ENCODE measurements at regions not wholly inside any gene's neighbourhood (a gene's known extent, or its start where the extent isn't known, plus 50 kb on each side); places are given as distances from the start of the nearest gene placed in this dataset.
"Not testable (repeated sequence)": the region's sequence is repeated elsewhere in the genome, so short reads cannot be mapped to it uniquely, and the experiment has no call there.

GRCh38 chr9:63804205-63804604, 1480.8 kb downstream of the FOXD4L5 start:
- not testable (repeated sequence) for DNase-seq; H3K4me3 Mint-ChIP-seq; H3K36me3 ChIP-seq (ENCODE audit: control insufficient read depth, insufficient read depth, low read length); H3K4me3 ChIP-seq (ENCODE audit: low read length); H3K4me1 ChIP-seq (ENCODE audit: control insufficient read depth, insufficient read depth, low read length); H3K27ac ChIP-seq (ENCODE audit: low read depth, low read length); H3K36me3 Mint-ChIP-seq (ENCODE audit: low read depth); H3K27me3 Mint-ChIP-seq (ENCODE audit: insufficient read depth); H3K27ac Mint-ChIP-seq; H3K4me1 Mint-ChIP-seq; H3K27me3 ChIP-seq (ENCODE audit: control insufficient read depth, insufficient read depth, low read length, poor library complexity, severe bottlenecking); H3K9ac ChIP-seq (ENCODE audit: extremely low read depth, low read length, poor library complexity, severe bottlenecking)
- H3K9me3 Mint-ChIP-seq, result peaks cover 71% of the 10 kb centered on the region
- H3K9me3 ChIP-seq (ENCODE audit: control insufficient read depth, low read length), result peaks cover 27% of the 10 kb centered on the region
- 73 to 78% methylated on average over 3 to 5 of the region's 5 CpGs for WGBS, 2 experiments (ENCODE audit: insufficient coverage in 1 of 2, insufficient read length in 1 of 2)

- not testable (repeated sequence) for H3K27ac Mint-ChIP-seq; H3K4me1 Mint-ChIP-seq; H3K27me3 ChIP-seq (ENCODE audit: control insufficient read depth, insufficient read depth, low read length, poor library complexity, severe bottlenecking); H3K9ac ChIP-seq (ENCODE audit: extremely low read depth, low read length, poor library complexity, severe bottlenecking); H3K4me1 ChIP-seq (ENCODE audit: control insufficient read depth, insufficient read depth, low read length); H3K27me3 Mint-ChIP-seq (ENCODE audit: insufficient read depth); H3K27ac ChIP-seq (ENCODE audit: low read depth, low read length); H3K4me3 ChIP-seq (ENCODE audit: low read length); H3K36me3 ChIP-seq (ENCODE audit: control insufficient read depth, insufficient read depth, low read length); H3K36me3 Mint-ChIP-seq (ENCODE audit: low read depth); DNase-seq; H3K4me3 Mint-ChIP-seq
- peaks cover 71% of the 10 kb centered on the region for H3K9me3 Mint-ChIP-seq
- peaks cover 38% of the 10 kb centered on the region for H3K9me3 ChIP-seq (ENCODE audit: control insufficient read depth, low read length)
- 67% methylated on average over 5 to 7 of the region's 8 CpGs for WGBS, 2 experiments (ENCODE audit: insufficient coverage in 1 of 2, insufficient read length in 1 of 2)
Observed at GRCh38 chr9:63794081-63794685, 1490.8 kb downstream of the FOXD4L5 start.

GRCh38 chr9:63787454-63787853, 1497.6 kb downstream of the FOXD4L5 start:
- not testable (repeated sequence) for H3K27ac Mint-ChIP-seq; DNase-seq; H3K27me3 ChIP-seq (ENCODE audit: control insufficient read depth, insufficient read depth, low read length, poor library complexity, severe bottlenecking); H3K36me3 Mint-ChIP-seq (ENCODE audit: low read depth); H3K9ac ChIP-seq (ENCODE audit: extremely low read depth, low read length, poor library complexity, severe bottlenecking); H3K4me3 Mint-ChIP-seq; H3K4me1 ChIP-seq (ENCODE audit: control insufficient read depth, insufficient read depth, low read length); H3K36me3 ChIP-seq (ENCODE audit: control insufficient read depth, insufficient read depth, low read length); H3K27ac ChIP-seq (ENCODE audit: low read depth, low read length); H3K4me3 ChIP-seq (ENCODE audit: low read length); H3K4me1 Mint-ChIP-seq; H3K27me3 Mint-ChIP-seq (ENCODE audit: insufficient read depth)
- H3K9me3 Mint-ChIP-seq, result peaks cover 74% of the 10 kb centered on the region
- peaks cover 33% of the 10 kb centered on the region for H3K9me3 ChIP-seq (ENCODE audit: control insufficient read depth, low read length)
- WGBS, 2 experiments (ENCODE audit: insufficient coverage in 1 of 2, insufficient read length in 1 of 2), result 0 to 46% methylated on average over 1 to 3 of the region's 3 CpGs

- H3K27ac ChIP-seq (ENCODE audit: low read depth, low read length); H3K36me3 ChIP-seq (ENCODE audit: control insufficient read depth, insufficient read depth, low read length); H3K9ac ChIP-seq (ENCODE audit: extremely low read depth, low read length, poor library complexity, severe bottlenecking); H3K36me3 Mint-ChIP-seq (ENCODE audit: low read depth); H3K27me3 Mint-ChIP-seq (ENCODE audit: insufficient read depth); DNase-seq; H3K4me3 Mint-ChIP-seq; H3K27me3 ChIP-seq (ENCODE audit: control insufficient read depth, insufficient read depth, low read length, poor library complexity, severe bottlenecking); H3K27ac Mint-ChIP-seq; H3K4me3 ChIP-seq (ENCODE audit: low read length); H3K4me1 ChIP-seq (ENCODE audit: control insufficient read depth, insufficient read depth, low read length); H3K4me1 Mint-ChIP-seq: not testable (repeated sequence)
- H3K9me3 Mint-ChIP-seq, result peaks cover 52% of the 10 kb centered on the region
- WGBS, 2 experiments (ENCODE audit: insufficient coverage in 1 of 2, insufficient read length in 1 of 2), result 83% methylated on average over 13 of the region's 15 CpGs; no CpG with 5 or more reads in 1 of the 2 experiments
- H3K9me3 ChIP-seq (ENCODE audit: control insufficient read depth, low read length), result peaks cover 18% of the 10 kb centered on the region
Observed at GRCh38 chr9:63785059-63785458, 1500.0 kb downstream of the FOXD4L5 start.

- WGBS, 2 experiments (ENCODE audit: insufficient coverage in 1 of 2, insufficient read length in 1 of 2), result 90% methylated on average over 14 of the region's 21 CpGs; no CpG with 5 or more reads in 1 of the 2 experiments
- not testable (repeated sequence) for H3K36me3 ChIP-seq (ENCODE audit: control insufficient read depth, insufficient read depth, low read length); H3K4me3 Mint-ChIP-seq; H3K36me3 Mint-ChIP-seq (ENCODE audit: low read depth); H3K27ac ChIP-seq (ENCODE audit: low read depth, low read length); H3K4me1 ChIP-seq (ENCODE audit: control insufficient read depth, insufficient read depth, low read length); H3K4me3 ChIP-seq (ENCODE audit: low read length); H3K27me3 Mint-ChIP-seq (ENCODE audit: insufficient read depth); H3K27ac Mint-ChIP-seq; H3K4me1 Mint-ChIP-seq; H3K27me3 ChIP-seq (ENCODE audit: control insufficient read depth, insufficient read depth, low read length, poor library complexity, severe bottlenecking); H3K9ac ChIP-seq (ENCODE audit: extremely low read depth, low read length, poor library complexity, severe bottlenecking)
- peaks cover 12% of the 10 kb centered on the region for H3K9me3 ChIP-seq (ENCODE audit: control insufficient read depth, low read length)
- peak; percentile 32 for DNase-seq
- H3K9me3 Mint-ChIP-seq, result peaks cover 51% of the 10 kb centered on the region
Observed at GRCh38 chr9:63784421-63784820, 1500.6 kb downstream of the FOXD4L5 start.

GRCh38 chr9:63781817-63782439, 1503.1 kb downstream of the FOXD4L5 start:
- DNase-seq; H3K27me3 ChIP-seq (ENCODE audit: control insufficient read depth, insufficient read depth, low read length, poor library complexity, severe bottlenecking); H3K4me3 Mint-ChIP-seq; H3K4me1 Mint-ChIP-seq; H3K27ac ChIP-seq (ENCODE audit: low read depth, low read length); H3K9ac ChIP-seq (ENCODE audit: extremely low read depth, low read length, poor library complexity, severe bottlenecking); H3K27ac Mint-ChIP-seq; H3K36me3 ChIP-seq (ENCODE audit: control insufficient read depth, insufficient read depth, low read length); H3K9me3 ChIP-seq (ENCODE audit: control insufficient read depth, low read length); H3K27me3 Mint-ChIP-seq (ENCODE audit: insufficient read depth); H3K36me3 Mint-ChIP-seq (ENCODE audit: low read depth); H3K4me1 ChIP-seq (ENCODE audit: control insufficient read depth, insufficient read depth, low read length); H3K4me3 ChIP-seq (ENCODE audit: low read length): not testable (repeated sequence)
- peaks cover 34% of the 10 kb centered on the region for H3K9me3 Mint-ChIP-seq
- 87% methylated on average over 27 of the region's 33 CpGs; no CpG with 5 or more reads in 1 of the 2 experiments for WGBS, 2 experiments (ENCODE audit: insufficient coverage in 1 of 2, insufficient read length in 1 of 2)

GRCh38 chr9:63781390-63781789, 1503.6 kb downstream of the FOXD4L5 start:
- WGBS, 2 experiments (ENCODE audit: insufficient coverage in 1 of 2, insufficient read length in 1 of 2), result 78 to 86% methylated on average over 11 to 35 of the region's 35 CpGs
- H3K4me3 Mint-ChIP-seq, result not testable (repeated sequence)

More at GRCh38 chr9:63781390-63781789, 1503.6 kb downstream of the FOXD4L5 start:
- not testable (repeated sequence) for H3K9ac ChIP-seq (ENCODE audit: extremely low read depth, low read length, poor library complexity, severe bottlenecking); H3K27me3 Mint-ChIP-seq (ENCODE audit: insufficient read depth); H3K9me3 ChIP-seq (ENCODE audit: control insufficient read depth, low read length); H3K4me3 ChIP-seq (ENCODE audit: low read length); H3K27ac ChIP-seq (ENCODE audit: low read depth, low read length); H3K4me1 ChIP-seq (ENCODE audit: control insufficient read depth, insufficient read depth, low read length); H3K27ac Mint-ChIP-seq; H3K27me3 ChIP-seq (ENCODE audit: control insufficient read depth, insufficient read depth, low read length, poor library complexity, severe bottlenecking); H3K4me1 Mint-ChIP-seq; H3K36me3 Mint-ChIP-seq (ENCODE audit: low read depth); H3K36me3 ChIP-seq (ENCODE audit: control insufficient read depth, insufficient read depth, low read length)
- peaks cover 28% of the 10 kb centered on the region for H3K9me3 Mint-ChIP-seq
- peak; percentile 39 for DNase-seq

Measured in endodermal cell (in vitro differentiated cells).